HL-60 (cell line): ENCODE measurements at regions not wholly inside any gene's neighbourhood (a gene's known extent, or its start where the extent isn't known, plus 50 kb on each side); places are given as distances from the start of the nearest gene placed in this dataset.

ENCODE experiments used
- POLR2AphosphoS5 ChIP-seq: IDR thresholded peaks from 2 replicates; pipeline ENCODE4 v1.6.1; 2012; ENCODE audit warnings: low read depth
- TF ChIP-seq, protein P1 (sequence below): IDR thresholded peaks from one replicate; pipeline ENCODE4 v1.5.1; 2011; ENCODE audit warnings: low read length, control low read depth, inconsistent platforms; ENCODE audit not compliant: insufficient read depth
- TF ChIP-seq, protein P2 (sequence below): IDR thresholded peaks from 2 replicates; pipeline ENCODE4 v1.6.1; 2012; ENCODE audit warnings: low read depth; ENCODE audit not compliant: insufficient replicate concordance

DNA sequence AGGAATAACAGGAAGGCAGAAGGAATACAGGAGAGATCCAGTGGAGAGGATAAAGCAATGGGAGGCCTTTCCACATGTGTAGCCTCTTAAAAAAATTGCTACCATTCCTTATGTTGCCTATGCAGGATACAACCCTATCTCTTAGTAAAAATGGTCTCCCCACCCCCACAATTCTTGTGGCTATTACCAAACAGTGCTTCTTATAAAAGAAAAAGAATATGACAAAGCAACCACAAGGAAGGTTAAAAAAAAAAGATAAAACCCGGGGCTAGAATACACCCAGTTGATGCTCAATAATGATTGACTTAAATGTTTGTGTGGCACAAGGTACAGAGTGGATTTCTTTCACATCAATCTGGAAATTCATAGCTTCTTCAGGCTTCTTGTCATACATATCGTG, 250.9 kb downstream of the HIVEP2 start:
- TF ChIP-seq, protein P1, sequence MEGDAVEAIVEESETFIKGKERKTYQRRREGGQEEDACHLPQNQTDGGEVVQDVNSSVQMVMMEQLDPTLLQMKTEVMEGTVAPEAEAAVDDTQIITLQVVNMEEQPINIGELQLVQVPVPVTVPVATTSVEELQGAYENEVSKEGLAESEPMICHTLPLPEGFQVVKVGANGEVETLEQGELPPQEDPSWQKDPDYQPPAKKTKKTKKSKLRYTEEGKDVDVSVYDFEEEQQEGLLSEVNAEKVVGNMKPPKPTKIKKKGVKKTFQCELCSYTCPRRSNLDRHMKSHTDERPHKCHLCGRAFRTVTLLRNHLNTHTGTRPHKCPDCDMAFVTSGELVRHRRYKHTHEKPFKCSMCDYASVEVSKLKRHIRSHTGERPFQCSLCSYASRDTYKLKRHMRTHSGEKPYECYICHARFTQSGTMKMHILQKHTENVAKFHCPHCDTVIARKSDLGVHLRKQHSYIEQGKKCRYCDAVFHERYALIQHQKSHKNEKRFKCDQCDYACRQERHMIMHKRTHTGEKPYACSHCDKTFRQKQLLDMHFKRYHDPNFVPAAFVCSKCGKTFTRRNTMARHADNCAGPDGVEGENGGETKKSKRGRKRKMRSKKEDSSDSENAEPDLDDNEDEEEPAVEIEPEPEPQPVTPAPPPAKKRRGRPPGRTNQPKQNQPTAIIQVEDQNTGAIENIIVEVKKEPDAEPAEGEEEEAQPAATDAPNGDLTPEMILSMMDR, result no peak
- TF ChIP-seq, protein P2, sequence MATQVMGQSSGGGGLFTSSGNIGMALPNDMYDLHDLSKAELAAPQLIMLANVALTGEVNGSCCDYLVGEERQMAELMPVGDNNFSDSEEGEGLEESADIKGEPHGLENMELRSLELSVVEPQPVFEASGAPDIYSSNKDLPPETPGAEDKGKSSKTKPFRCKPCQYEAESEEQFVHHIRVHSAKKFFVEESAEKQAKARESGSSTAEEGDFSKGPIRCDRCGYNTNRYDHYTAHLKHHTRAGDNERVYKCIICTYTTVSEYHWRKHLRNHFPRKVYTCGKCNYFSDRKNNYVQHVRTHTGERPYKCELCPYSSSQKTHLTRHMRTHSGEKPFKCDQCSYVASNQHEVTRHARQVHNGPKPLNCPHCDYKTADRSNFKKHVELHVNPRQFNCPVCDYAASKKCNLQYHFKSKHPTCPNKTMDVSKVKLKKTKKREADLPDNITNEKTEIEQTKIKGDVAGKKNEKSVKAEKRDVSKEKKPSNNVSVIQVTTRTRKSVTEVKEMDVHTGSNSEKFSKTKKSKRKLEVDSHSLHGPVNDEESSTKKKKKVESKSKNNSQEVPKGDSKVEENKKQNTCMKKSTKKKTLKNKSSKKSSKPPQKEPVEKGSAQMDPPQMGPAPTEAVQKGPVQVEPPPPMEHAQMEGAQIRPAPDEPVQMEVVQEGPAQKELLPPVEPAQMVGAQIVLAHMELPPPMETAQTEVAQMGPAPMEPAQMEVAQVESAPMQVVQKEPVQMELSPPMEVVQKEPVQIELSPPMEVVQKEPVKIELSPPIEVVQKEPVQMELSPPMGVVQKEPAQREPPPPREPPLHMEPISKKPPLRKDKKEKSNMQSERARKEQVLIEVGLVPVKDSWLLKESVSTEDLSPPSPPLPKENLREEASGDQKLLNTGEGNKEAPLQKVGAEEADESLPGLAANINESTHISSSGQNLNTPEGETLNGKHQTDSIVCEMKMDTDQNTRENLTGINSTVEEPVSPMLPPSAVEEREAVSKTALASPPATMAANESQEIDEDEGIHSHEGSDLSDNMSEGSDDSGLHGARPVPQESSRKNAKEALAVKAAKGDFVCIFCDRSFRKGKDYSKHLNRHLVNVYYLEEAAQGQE, result no peak
- TF ChIP-seq POLR2AphosphoS5, result no peak
